ENCODE measurements at regions not wholly inside any gene's neighbourhood (a gene's known extent, or its start where the extent isn't known, plus 50 kb on each side); places are given as distances from the start of the nearest gene placed in this dataset.
"Not testable (repeated sequence)": the region's sequence is repeated elsewhere in the genome, so short reads cannot be mapped to it uniquely, and the experiment has no call there.

DNA sequence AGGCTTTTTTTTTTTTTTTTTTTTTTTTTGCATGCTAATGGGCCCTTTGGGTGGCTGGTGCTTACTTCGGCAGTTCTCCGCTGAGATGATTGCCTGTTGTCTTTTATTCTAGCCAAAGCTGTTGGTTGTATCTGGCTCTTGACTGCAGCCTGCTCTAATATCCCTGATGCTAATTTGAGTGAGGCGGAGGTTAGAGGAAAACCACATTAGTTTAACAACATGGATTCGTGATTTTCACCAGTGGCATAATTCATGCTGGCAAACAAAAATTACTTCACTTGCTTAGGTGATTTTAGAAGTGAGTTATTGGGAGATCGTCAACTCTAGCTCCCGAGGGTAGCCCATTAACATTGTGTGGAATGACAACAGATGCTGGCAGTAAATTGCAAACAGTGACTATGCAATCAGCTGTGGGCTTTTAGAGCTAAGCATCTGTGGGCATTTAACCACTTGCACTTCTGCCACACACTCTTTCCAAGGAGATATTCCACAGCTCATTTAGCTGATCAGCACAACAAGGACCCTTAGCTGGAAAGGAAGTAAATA is 97.6 kb upstream of the ZDHHC17 start:
- DNase-seq: no peak

DNA sequence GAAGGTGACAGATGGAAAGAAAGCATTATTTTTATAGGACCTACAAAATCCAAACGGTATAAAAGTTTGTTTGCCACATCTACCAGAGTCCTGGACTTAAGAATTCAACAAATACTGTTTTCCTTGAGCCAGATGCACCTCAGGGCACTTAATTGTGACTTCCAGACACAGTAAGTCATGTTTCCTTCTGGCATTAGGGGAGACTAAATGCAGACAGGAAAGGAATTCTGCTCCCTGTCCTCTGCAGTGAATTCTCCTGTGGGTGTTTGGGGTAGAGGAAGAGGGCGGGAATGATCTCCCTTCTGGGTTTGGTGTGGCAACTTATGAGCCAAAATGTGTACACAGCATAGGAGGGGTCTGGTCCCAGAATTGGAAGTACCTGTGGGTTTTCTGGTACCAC is 93.9 kb upstream of the ZDHHC17 start:
- no peak for DNase-seq

DNA sequence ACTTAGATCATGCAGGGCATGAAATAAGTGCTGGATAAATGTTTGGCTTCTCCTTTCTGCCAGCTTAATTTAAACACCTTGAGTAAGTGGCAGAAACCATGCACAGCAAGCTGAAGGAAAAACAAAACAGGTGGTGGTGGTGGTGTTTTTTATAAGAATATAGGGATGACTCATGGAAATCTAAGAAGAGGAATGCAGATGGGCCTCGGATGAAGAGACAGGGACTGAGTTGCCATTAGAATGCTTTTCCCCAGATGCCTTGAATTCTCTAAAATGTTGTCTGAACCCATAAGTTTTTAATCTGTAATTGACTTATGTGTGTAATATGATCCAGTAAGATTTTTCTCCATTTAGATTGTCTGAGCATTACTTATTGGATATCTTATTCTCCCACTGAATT is 93.1 kb upstream of the ZDHHC17 start:
- DNase-seq: no peak

DNA sequence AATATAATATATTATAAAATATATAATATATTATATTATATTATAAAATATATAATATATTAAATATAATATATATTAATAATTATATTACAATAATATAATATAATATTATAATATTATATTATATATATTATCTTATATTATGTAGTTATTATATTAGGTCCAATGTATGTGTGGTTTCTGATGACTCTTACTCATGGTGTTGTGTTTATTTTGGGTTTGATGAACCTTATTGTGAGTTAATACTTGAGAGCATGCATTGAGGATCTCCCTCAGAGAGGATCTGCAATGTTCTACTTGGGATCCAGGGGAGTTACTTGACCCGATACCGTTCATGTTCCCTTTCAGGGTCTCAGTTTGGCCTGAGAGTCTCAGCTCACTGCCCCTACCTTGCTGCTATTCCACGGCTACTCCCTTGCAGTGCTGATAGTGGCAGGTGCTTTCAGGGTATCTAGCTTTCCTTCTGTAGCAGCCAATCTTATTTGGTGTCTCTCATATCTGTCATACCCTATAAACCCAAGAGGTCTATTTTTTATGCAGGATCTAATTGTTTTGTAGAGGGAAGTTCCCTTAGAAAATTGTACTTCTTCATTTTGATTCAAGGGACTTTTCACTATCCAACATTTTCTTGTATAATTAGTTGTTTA is 89.1 kb upstream of the ZDHHC17 start:
- no peak for DNase-seq

GRCh38 chr12:76676261-76676660 is 87.7 kb upstream of the ZDHHC17 start:
- DNase-seq: not testable (repeated sequence)

- DNase-seq: no peak
Observed at GRCh38 chr12:76678992-76679391, 84.9 kb upstream of the ZDHHC17 start.

DNA sequence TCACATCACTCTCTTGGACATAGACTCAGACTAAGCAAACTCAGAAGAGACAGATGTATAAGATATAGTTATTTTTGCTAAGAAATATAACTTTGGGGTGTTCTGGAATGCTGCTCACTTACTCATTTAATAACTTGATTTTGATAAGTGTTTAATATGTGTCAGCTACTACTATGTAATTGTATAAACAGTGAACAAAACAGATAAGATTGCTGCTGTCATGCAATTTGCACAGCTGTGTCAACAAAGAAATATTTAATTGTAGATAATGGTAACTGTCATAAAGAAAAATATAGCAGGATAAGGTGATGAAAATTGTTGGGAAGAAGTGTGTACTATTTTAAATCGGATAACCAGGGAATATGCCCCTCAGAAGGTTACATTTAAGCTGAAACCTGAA is 84.1 kb upstream of the ZDHHC17 start:
- DNase-seq: no peak

- no peak for DNase-seq
Observed at GRCh38 chr12:76680940-76681339, 83.0 kb upstream of the ZDHHC17 start.

DNA sequence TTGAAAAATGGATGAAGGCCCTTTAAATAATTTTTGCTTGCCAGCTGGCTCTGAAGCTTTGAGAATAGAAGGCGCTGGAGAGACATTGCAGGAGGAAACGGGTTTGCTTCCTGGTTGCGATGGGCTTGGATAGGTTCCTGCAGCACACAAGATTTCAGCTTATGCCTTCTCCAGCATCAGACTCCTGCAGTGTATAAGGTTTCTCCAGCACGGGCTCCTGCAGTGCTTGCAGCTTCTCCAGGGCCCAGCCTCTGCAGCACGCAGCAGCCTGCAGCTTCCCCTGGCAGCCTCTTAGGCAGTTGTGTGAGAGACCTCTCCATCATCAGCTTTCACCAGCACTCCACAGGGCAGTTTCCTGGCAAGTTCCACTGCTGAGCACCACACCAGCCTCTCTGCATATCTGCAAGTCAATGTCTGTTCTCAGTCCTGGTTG is 78.7 kb upstream of the ZDHHC17 start:
- no peak for DNase-seq

DNA sequence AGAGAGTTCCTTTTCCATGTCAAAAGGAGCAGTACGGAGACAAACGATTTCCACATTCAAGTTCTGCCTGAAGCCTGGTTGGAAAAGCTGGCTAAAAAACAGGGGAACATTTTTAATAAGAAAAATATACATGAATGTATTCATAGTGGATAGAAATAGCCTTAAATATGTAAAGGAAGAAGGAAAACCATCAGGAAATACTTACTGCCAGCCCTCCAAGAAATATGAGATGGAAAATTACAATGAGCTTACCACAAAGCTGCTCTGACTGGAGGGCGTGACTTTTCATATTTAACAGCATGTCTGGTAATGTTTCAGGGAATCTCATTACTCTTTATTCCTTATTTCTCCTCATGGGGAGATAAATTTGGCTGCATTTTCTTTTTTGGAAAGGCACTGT is 75.9 kb upstream of the ZDHHC17 start:
- no peak for DNase-seq

- no peak for DNase-seq
Observed at GRCh38 chr12:76688631-76689030, 75.3 kb upstream of the ZDHHC17 start.

GRCh38 chr12:76690921-76691700 is 72.8 kb upstream of the ZDHHC17 start:
- DNase-seq: no peak

DNA sequence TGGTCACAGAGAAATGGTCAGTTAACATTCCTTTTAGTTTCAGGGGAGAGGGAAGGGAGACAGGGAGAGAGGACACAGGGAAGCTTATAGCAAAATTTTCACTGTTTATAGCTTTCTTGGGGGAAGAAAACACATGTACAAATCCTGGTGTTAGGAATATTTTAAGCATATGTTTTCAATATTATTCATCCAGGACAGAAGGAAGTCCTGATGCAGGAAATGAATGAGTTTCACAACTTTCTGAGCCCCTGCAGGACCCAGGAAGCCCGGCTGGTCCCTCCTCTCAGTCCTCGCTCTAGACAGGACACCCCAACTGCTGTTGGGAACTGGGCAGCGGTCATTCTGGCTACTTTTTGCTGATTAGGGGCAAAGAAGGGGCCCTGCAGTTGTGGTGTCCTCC is 71.1 kb upstream of the ZDHHC17 start:
- DNase-seq: no peak

- no peak for DNase-seq
Observed at GRCh38 chr12:76694369-76694768, 69.5 kb upstream of the ZDHHC17 start.

DNA sequence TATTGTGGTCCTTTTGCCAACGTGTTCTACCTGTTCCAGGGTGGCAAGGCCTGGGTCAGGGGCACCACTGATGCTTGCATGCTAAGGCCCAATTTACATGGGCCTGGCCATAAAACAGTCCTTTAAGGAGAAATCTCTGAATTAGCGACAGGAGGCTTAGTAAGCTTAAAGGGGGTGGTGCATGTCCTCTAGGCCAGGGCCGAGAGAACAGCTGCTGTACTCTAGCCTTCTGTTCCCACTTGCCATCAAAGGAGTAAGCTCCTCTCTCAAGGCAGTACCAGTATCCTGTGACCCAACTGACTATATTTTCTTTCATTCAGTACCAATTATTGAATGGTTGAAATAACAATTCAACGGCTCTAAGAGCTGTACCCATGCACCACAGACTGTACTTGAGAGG is 67.7 kb upstream of the ZDHHC17 start:
- DNase-seq: no peak

GRCh38 chr12:76697849-76698248 is 66.1 kb upstream of the ZDHHC17 start:
- DNase-seq: no peak

- no peak for DNase-seq
Observed at GRCh38 chr12:76698316-76698715, 65.6 kb upstream of the ZDHHC17 start.

DNA sequence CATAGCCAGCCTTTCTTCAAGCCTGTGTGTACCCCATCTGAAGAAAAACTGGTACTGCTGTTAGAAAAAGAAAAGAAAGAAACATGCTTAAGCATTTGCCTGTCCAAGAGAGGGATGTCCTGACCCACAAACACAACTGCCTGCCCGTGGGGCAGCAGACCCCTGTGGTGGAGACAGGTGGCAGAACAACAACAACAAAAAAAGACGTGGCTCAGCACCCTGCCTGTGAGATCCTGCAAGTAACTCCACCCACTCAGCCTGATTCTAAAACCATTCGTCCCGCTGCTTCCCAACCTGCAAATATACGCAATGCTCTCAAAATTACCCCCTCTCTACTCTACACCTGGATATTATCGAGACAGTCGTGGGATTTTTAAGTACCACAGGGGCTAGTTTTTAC is 64.9 kb upstream of the ZDHHC17 start:
- DNase-seq: no peak

DNA sequence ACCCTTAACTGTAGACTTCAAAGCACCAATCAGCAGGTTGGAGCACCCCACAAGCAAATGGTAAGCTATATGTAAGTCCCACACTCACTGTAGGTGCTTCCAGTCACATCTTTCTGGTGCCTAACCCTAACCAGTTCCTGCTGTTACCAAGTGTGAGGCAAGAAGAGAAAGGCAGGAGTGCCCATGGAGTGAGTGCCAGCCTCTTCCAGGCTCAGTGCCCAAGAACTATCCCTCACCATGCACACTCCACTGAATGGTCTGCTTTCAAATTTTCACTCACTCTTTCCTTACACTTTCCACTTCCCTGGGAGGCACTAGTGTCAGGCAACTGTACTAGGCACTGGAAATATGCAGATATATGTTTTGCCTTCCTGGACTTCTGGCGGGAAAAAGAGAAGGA is 62.2 kb upstream of the ZDHHC17 start:
- no peak for DNase-seq

DNA sequence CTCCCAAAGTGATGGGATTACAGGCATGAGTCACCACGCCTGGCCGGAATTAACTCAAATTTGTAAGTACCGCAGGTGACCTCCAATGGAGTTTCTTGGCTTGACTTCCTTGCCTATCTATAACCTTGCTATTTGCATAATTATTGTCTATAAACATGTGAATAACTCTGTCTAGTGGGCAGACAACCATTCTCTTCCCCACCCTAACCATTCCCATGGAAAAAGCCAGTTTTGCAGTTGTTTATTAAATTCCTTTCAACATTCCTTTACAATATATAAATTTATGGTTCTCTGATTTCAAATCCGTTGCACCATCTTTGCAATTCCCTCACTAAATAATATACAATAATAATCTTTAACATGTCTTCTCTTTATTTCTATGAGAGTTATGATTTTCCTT is 61.0 kb upstream of the ZDHHC17 start:
- no peak for DNase-seq

DNA sequence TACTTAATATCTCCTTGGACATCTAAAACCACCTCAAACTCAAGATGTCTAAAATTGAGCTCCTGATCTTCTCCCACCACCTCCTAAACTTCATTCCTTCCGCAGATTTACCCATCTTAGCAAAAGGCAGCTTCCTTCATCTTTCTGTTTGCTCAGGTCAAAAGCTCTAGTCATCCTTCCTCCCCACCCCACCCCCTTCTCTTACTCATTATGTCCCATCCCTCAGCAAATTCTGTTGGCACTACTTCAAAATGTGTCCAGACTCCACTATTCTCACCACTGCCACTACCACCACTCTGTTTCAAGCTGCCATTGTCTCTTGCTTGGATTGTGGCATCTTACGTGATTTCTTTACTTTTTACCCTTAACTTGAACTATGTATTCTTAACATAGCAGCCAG is 59.2 kb upstream of the ZDHHC17 start:
- DNase-seq: no peak

DNA sequence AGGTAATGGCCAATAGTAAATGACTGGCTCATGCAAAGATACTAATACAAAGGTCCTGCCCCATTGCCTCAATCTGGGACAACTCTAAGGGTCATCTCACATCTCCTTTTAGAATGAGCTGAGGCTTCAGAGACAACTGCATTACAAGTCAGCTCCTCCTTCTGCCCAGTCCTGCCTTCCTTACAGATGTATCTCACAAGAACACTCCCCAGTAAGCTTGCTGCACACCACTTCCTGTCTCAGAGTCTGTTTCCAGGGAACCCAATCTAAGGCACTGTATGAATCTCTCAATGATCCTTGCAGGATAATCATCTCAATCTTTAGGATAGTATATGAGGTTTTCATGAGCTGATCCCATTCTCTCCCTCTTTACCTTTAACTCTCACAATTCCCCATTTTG is 57.8 kb upstream of the ZDHHC17 start:
- DNase-seq: no peak

DNA sequence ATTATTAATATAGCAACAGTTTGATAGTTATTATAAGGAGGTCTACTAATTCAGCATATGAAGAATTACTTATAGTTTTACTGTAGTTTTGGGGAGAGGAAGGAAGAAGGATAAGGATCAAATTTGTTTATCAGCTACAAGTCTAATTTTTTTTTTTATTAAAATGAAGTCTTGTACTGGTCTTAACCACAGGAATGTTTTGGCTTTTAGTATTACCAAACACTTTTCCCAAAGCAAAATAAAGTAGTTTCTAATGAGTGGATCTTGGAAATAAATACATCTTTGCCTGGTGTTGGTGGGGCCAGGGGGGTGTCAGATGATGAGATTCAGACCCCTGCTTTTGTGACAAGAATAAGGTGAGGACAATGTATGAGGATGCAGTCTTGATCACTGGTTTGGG is 57.2 kb upstream of the ZDHHC17 start:
- DNase-seq: no peak

GRCh38 chr12:76707772-76708171 is 56.1 kb upstream of the ZDHHC17 start:
- DNase-seq: no peak

DNA sequence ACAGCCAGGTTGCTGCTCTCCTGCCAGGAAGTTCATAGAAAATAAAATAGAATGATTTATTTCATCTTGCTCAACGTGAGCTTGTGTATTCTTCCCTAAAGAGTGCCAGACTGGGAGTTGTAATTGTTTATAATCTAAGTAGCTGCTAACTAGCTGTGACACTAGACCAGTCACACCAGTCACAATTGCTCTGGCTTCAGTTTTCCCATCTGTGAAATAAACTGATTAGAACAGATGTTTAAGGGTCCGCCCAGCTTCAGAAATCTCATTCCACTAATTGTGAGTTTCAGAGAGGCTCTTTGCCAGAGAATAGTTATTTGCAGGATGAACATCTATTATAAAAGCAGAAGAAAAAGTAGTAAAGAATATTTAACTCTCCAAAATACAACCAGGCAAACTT is 55.6 kb upstream of the ZDHHC17 start:
- no peak for DNase-seq
